Activated CD4-positive, alpha-beta memory T cell treated with anti-CD3 and anti-CD28 coated beads, Interleukin-2, amount 10 ng/mL, durations not matched to agents 7 days and 5 days (primary cell): ENCODE measurements at regions not wholly inside any gene's neighbourhood (a gene's known extent, or its start where the extent isn't known, plus 50 kb on each side); places are given as distances from the start of the nearest gene placed in this dataset.
"Not testable (repeated sequence)": the region's sequence is repeated elsewhere in the genome, so short reads cannot be mapped to it uniquely, and the experiment has no call there.

Source experiments
- CTCF ChIA-PET: fragments of 350-600 bp; sonication (Branson Sonifier 250); formaldehyde crosslinking; loops from one replicate; lab custom pipeline; 2021; ENCODE audit warnings: antibody characterized with exemption, inconsistent platforms; lab: Charles Lee
- POLR2A ChIA-PET: fragments of 350-600 bp; sonication (Branson Sonifier 250); formaldehyde crosslinking; loops from one replicate; lab custom pipeline; 2021; ENCODE audit warnings: antibody characterized with exemption; lab: Charles Lee
- DNase-seq: peaks from one replicate; pipeline ENCODE4 v3.0.0-alpha.2; 2020
- H3K27ac Mint-ChIP-seq: one replicate; pipeline ENCODE4 v1.8.0; 2021; ENCODE audit warnings: mild to moderate bottlenecking, mixed read lengths
- H3K27me3 Mint-ChIP-seq: one replicate; pipeline ENCODE4 v1.8.0; 2021; ENCODE audit warnings: mixed read lengths
- H3K36me3 Mint-ChIP-seq: one replicate; pipeline ENCODE4 v1.8.0; 2021; ENCODE audit warnings: low read depth, mixed read lengths
- H3K4me1 Mint-ChIP-seq: one replicate; pipeline ENCODE4 v1.8.0; 2021; ENCODE audit warnings: mixed read lengths
- H3K4me3 Mint-ChIP-seq: one replicate; pipeline ENCODE4 v1.8.0; 2021; ENCODE audit warnings: mild to moderate bottlenecking, mixed read lengths
- H3K9me3 Mint-ChIP-seq: one replicate; pipeline ENCODE4 v1.8.0; 2021; ENCODE audit warnings: mixed read lengths

DNA sequence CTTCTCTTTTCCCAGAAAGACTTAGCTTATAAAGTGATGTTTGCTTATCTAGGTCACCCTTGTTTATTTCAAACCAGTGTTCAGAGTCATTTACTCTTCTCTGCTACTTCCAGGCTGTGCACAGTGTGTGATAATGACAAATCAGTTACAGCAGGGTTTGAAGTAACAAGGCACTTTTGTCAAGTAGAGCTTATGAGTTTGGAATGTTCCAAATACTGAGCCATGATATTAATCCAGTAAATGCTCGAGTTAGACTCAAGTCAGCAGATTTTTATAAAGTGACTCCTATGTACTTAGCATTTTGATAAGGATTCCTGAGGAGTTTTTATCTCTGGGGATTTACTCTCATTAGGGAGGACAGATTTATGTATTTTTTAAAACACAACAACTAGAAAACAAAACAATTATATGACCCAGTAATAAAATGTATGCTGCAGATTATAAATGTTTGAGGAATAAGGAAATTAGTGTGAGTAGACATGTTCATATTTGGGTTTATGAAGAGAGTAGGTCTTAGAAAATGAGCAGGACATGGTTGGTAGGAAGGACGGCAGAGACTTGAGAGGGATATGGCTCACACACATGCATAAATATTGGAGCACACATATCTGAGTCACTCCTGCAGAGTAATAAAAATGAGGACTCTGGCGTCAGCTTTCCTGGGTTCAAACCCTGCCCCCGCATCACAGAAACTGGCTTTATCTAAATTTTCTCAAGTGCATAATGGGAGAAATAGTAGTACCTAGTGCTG is 271.2 kb downstream of the FBXO8 start:
- Mint-ChIP-seq H3K27me3 (no peaks in the 10 kb centered on the region), H3K4me3 (no peak overlapping the region), H3K36me3 (no peaks in the 10 kb centered on the region), H3K4me1 (no peaks in the 10 kb centered on the region), H3K27ac (no peak overlapping the region), H3K9me3 (no peaks in the 10 kb centered on the region)
- ChIA-PET CTCF (no interaction called here), POLR2A (no interaction called here)
- DNase-seq: no peak

GRCh38 chr4:174010547-174010946 is 272.9 kb downstream of the FBXO8 start:
- CTCF ChIA-PET: no interaction called here
- Mint-ChIP-seq H3K4me1 (no peaks in the 10 kb centered on the region), H3K27me3 (no peaks in the 10 kb centered on the region), H3K27ac (no peak overlapping the region), H3K36me3 (no peaks in the 10 kb centered on the region), H3K9me3 (no peaks in the 10 kb centered on the region), H3K4me3 (no peak overlapping the region)
- POLR2A ChIA-PET: no interaction called here
- DNase-seq: no peak

DNA sequence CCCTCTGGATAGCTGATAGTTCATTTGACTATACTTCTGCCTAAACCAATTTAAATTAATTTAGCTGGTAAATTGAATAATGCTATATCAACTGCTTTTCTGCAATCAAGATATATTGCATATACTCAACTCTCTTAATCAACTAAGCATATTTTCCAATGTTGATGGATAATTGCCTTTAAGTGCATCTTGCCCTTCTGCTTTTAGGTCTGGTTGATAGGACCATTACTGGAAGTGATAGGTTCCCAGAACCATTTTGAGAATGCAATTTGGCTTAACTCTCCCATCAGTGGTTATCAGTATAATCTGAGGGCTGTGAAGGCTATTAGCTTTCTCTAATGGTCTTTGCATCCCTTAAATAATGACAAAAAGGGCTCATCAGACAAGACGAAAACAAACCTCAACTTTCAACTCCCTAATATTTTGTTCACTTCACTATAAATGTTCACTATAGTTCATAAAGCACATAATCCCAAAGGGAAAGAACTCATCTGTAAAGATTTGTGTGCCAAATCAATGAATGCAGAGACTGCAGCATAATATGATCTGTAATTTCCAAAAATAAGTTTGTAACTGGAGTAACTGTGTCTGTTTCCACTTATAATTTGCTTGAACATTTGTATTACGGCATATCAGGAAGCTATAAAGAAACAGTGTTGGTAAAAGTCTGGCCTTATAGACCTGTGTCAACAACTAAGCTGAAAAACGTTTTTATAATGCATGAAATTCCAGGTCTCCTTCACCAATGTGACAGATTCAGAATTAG is 273.6 kb downstream of the FBXO8 start:
- DNase-seq: no peak
- no peaks in the 10 kb centered on the region for H3K27me3 Mint-ChIP-seq
- H3K36me3 Mint-ChIP-seq: no peaks in the 10 kb centered on the region
- ChIA-PET CTCF (no interaction called here), POLR2A (no interaction called here)
- no peaks in the 10 kb centered on the region for H3K4me1 Mint-ChIP-seq
- H3K9me3 Mint-ChIP-seq: no peaks in the 10 kb centered on the region
- no peak overlapping the region for H3K27ac Mint-ChIP-seq
- no peak overlapping the region for H3K4me3 Mint-ChIP-seq

- ChIA-PET POLR2A (no interaction called here), CTCF (no interaction called here)
- Mint-ChIP-seq H3K27me3 (no peaks in the 10 kb centered on the region), H3K27ac (no peak overlapping the region), H3K4me1 (no peaks in the 10 kb centered on the region), H3K4me3 (no peak overlapping the region), H3K36me3 (no peaks in the 10 kb centered on the region), H3K9me3 (no peaks in the 10 kb centered on the region)
- DNase-seq: no peak
Observed at GRCh38 chr4:174005422-174005821, 278.0 kb downstream of the FBXO8 start.

DNA sequence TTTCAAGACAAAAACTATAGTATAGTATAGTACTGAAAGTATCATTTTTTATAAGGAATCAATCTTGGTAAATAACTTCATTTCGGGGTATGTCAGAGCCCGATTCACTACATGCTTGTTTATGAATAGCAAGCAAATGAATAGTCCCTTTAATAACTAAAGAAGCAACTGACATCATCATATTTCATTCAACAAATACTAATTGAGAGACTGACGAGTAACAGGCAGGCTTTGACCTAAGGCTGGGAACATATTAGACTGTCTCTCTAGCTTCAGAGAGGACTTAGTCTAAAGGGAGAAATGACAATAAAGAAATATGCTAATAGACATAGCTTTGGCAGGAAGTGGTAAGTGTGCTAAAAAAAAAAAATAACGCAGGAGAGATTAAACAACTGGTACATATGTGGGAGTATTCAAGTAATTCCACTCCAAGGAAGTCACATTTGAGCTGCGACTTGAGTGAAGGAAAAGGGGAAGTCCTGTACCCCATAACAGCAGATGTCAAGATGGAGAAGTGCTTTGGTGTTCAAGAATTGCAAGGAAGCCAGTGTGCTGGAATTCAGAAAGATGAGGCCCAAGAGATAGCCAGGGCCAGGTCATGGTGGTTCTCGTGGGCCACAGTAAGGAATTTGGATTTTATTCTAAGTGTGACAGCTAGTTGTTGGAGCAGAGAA is 284.9 kb downstream of the FBXO8 start:
- H3K4me3 Mint-ChIP-seq: no peak overlapping the region
- H3K36me3 Mint-ChIP-seq: no peaks in the 10 kb centered on the region
- CTCF ChIA-PET: no interaction called here
- H3K4me1 Mint-ChIP-seq: no peaks in the 10 kb centered on the region
- no peaks in the 10 kb centered on the region for H3K27me3 Mint-ChIP-seq
- DNase-seq: no peak
- H3K9me3 Mint-ChIP-seq: no peaks in the 10 kb centered on the region
- no peak overlapping the region for H3K27ac Mint-ChIP-seq
- POLR2A ChIA-PET: no interaction called here

DNA sequence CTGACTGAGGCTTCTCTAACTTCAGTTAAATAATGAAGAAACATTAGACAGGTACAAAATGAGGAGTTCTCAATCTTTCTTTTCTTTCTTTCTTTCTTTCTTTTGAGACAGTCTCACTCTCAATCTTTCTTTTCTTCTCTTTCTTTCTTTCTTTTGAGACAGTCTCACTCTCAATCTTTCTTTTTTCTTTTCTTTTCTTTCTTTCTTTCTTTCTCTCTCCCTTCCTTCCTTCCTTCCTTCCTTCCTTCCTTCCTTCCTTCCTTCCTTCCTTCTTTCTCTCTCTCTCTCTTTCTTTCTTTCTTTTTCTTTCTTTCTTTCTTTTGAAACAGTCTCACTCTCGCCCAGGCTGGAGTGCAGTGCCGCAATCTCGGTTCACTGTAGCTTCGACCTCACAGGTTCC is 287.7 kb downstream of the FBXO8 start:
- POLR2A ChIA-PET, H3K9me3 Mint-ChIP-seq: not testable (repeated sequence)

DNA sequence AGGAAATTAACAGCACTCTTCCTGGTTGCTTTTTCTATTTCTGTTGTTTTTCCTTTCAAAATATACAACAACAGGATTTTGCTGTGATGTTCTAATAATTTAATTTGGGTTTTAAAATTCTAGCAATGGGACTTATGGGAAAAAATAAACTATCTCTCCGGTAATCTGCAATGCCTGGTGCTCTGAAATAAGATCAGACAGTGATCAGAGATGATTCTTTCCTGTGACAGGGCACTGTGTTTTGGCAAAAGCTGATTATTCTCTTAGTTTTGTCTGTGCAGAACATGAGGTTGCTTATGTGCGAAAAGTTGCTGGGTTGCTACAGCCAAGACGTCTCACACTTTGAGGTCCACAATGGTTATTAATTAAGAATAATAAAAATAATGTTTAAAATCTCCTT is 291.7 kb downstream of the FBXO8 start:
- ChIA-PET POLR2A (no interaction called here), CTCF (no interaction called here)
- DNase-seq: no peak
- H3K4me1 Mint-ChIP-seq: no peaks in the 10 kb centered on the region
- no peak overlapping the region for H3K4me3 Mint-ChIP-seq
- H3K27me3 Mint-ChIP-seq: no peaks in the 10 kb centered on the region
- H3K27ac Mint-ChIP-seq: no peak overlapping the region
- no peaks in the 10 kb centered on the region for H3K9me3 Mint-ChIP-seq
- H3K36me3 Mint-ChIP-seq: no peaks in the 10 kb centered on the region

More for the DNA sequence above, 287.7 kb downstream of the FBXO8 start:
- H3K27ac Mint-ChIP-seq, DNase-seq, H3K27me3 Mint-ChIP-seq, H3K4me1 Mint-ChIP-seq, H3K4me3 Mint-ChIP-seq, H3K36me3 Mint-ChIP-seq, CTCF ChIA-PET: not testable (repeated sequence)

GRCh38 chr4:173991316-173991715 is 292.2 kb downstream of the FBXO8 start:
- Mint-ChIP-seq H3K36me3 (no peaks in the 10 kb centered on the region), H3K27ac (no peak overlapping the region), H3K27me3 (no peaks in the 10 kb centered on the region), H3K9me3 (no peaks in the 10 kb centered on the region), H3K4me3 (no peak overlapping the region), H3K4me1 (no peaks in the 10 kb centered on the region)
- ChIA-PET CTCF (no interaction called here), POLR2A (no interaction called here)
- no peak for DNase-seq

DNA sequence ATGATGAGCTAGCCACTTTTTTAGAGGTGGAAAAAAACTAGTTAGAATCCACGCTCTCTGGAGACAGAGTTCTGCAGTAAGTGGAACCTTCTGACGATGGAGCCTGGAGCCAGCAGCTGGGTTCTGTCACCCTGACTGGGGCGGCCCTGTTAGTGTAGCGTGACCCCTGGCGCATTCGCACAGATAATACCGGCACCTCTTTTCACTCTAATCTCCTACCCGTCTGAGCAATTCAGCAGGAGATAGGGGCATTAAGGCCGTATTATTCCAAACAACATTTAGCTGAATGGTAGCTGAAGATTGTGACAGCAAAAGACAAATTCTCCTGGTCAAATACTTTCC is 292.6 kb downstream of the FBXO8 start:
- no peak overlapping the region for H3K4me3 Mint-ChIP-seq
- no peaks in the 10 kb centered on the region for H3K27me3 Mint-ChIP-seq
- no peaks in the 10 kb centered on the region for H3K9me3 Mint-ChIP-seq
- no peak for DNase-seq
- H3K4me1 Mint-ChIP-seq: no peaks in the 10 kb centered on the region
- ChIA-PET CTCF (interaction anchor here (1.2 kb wide), 1 partner anchor 485 kb away, joined by 4 read pairs; no protein-coding TSS in a partner anchor), POLR2A (no interaction called here)
- no peaks in the 10 kb centered on the region for H3K36me3 Mint-ChIP-seq
- no peak overlapping the region for H3K27ac Mint-ChIP-seq

DNA sequence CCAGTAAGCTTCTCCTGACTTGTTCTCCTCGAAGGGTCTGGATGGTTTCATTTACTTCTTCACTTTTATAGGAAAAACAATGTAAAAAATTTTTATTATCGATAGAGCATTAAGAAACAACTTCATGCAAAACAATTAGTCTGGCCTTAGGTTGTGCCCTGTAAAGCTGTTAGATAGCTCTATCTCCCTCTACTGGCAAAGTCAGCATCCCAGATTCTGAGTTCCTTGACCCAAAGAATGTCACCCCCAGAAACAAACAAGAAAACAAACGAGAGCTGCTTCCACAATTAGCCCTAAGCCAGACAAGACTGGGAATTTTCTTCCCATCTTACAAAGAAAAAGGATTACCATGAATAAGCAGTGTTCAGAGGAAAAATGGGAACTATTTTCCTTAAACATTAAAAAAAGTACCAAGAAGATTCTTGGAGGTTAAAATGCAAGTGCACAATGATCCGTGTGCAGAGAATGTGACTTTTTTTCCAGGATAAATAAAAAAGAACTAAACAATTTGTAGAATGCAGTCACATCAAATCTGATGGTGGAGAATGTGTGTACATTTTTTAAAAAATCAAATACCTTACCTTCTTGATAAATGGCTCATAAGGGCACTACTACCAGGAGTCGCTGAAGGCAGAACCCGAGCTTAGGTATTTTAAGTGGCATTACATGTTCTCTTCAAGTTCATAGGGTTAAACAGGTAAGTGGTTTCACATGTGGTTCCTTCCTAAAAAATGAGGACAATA is 293.2 kb downstream of the FBXO8 start:
- Mint-ChIP-seq H3K27me3 (no peaks in the 10 kb centered on the region), H3K27ac (no peak overlapping the region), H3K9me3 (no peaks in the 10 kb centered on the region), H3K36me3 (no peaks in the 10 kb centered on the region), H3K4me3 (no peak overlapping the region), H3K4me1 (no peaks in the 10 kb centered on the region)
- CTCF ChIA-PET: interaction anchor here (1.2 kb wide), 1 partner anchor 484 kb away, joined by 4 read pairs; no protein-coding TSS in a partner anchor
- DNase-seq: no peak
- POLR2A ChIA-PET: no interaction called here

DNA sequence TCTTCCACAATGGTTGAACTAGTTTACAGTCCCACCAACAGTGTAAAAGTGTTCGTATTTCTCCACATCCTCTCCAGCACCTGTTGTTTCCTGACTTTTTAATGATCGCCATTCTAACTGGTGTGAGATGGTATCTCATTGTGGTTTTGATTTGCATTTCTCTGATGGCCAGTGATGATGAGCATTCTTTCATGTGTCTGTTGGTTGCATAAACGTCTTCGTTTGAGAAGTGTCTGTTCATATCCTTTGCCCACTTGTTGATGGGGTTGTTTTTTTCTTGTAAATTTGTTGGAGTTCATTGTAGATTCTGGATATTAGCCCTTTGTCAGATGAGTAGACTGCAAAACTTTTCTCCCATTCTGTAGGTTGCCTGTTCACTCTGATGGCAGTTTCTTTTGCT is 319.9 kb downstream of the FBXO8 start:
- POLR2A ChIA-PET, H3K27ac Mint-ChIP-seq, H3K4me3 Mint-ChIP-seq, DNase-seq, H3K27me3 Mint-ChIP-seq, H3K4me1 Mint-ChIP-seq, CTCF ChIA-PET, H3K9me3 Mint-ChIP-seq, H3K36me3 Mint-ChIP-seq: not testable (repeated sequence)

DNA sequence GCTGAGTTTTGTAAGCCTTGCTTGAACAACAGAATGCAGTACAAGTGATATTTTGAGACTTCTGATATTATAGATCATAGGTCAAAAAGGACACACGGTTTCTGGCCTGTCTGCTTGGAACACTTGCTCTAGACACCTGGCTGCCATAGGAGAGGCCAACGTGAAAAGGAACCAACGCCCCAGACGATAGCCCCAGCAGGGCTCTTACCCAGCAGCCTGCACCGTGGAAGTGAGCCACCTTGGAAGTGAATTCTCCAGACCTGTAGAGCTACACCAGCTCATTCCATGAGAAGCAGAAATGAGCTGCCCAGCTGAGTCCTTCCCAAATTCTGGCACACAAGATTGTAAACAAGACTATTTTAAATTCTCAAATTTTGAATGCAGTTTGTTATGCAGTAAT is 323.1 kb downstream of the FBXO8 start:
- no peak overlapping the region for H3K4me3 Mint-ChIP-seq
- H3K36me3 Mint-ChIP-seq: no peaks in the 10 kb centered on the region
- no peaks in the 10 kb centered on the region for H3K4me1 Mint-ChIP-seq
- DNase-seq: no peak
- CTCF ChIA-PET: no interaction called here
- no peaks in the 10 kb centered on the region for H3K9me3 Mint-ChIP-seq
- POLR2A ChIA-PET: no interaction called here
- no peak overlapping the region for H3K27ac Mint-ChIP-seq
- H3K27me3 Mint-ChIP-seq: no peaks in the 10 kb centered on the region

DNA sequence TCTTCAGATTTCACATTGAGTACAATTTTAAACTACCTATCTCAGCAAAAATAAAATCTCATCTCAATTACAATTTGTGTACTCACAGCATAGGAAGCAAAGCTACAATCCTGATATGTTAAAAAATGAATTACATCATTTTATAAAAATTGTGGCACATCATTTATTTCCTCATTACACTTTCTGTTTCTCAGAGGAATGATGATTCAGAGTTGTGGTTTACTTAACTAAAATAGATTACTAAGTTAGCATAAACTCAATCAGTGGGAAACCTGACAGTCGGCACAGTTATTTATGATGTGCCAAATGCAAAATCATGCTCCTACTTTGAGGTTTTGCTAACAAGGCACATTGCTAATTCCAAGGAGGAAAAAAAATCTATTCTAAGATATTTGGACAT is 325.0 kb downstream of the FBXO8 start:
- no peak overlapping the region for H3K4me3 Mint-ChIP-seq
- no peak for DNase-seq
- H3K9me3 Mint-ChIP-seq: no peaks in the 10 kb centered on the region
- CTCF ChIA-PET: no interaction called here
- POLR2A ChIA-PET: no interaction called here
- no peaks in the 10 kb centered on the region for H3K27me3 Mint-ChIP-seq
- H3K4me1 Mint-ChIP-seq: no peaks in the 10 kb centered on the region
- no peaks in the 10 kb centered on the region for H3K36me3 Mint-ChIP-seq
- no peak overlapping the region for H3K27ac Mint-ChIP-seq
